ENCODE measurements at regions not wholly inside any gene's neighbourhood (a gene's known extent, or its start where the extent isn't known, plus 50 kb on each side); places are given as distances from the start of the nearest gene placed in this dataset.

- H3K4me1 ChIP-seq (ENCODE audit: control insufficient read depth, insufficient read depth, low read length), result no peaks in the 10 kb centered on the region
- H3K4me2 ChIP-seq (ENCODE audit: low read depth, low read length), result no peak overlapping the region
- dilution Hi-C loops (cut with HindIII; ENCODE audit: low sequenced_read_pairs, unreplicated experiment), result no loop called here
- no peak overlapping the region for H2AK9ac ChIP-seq (replicated peaks; ENCODE audit: low read depth, low read length, poor library complexity)
- H4K91ac ChIP-seq (ENCODE audit: insufficient read depth, low read depth, low read length), result no peak overlapping the region
- BruUV-seq (replicated peaks), result no TSS peak
- H3K4me3 ChIP-seq (ENCODE audit: insufficient read depth, low read depth, low read length), result no peak overlapping the region
- H3K79me1 ChIP-seq (ENCODE audit: low read depth in 1 of 2, low read length in 2 of 2), result no peaks in the 10 kb centered on the region
- no peak overlapping the region for H4K5ac ChIP-seq (ENCODE audit: low read depth, low read length)
- intact Hi-C loops (cut with micrococcal nuclease), result no loop called here
- ChIA-PET POLR2A (ENCODE audit: unreplicated experiment) (no interaction called here), CTCF (no interaction called here)
- TF ChIP-seq CHD1 (IDR thresholded peaks at IDR 0.05; ENCODE audit: low read depth, low read length) (no peak), RFX5 (IDR thresholded peaks at IDR 0.05; ENCODE audit: low read depth, low read length) (no peak), SMC3 (IDR thresholded peaks at IDR 0.05; ENCODE audit: low read depth, low read length) (no peak), RAD21 (IDR thresholded peaks at IDR 0.05; ENCODE audit: low read length) (no peak), MAFK (IDR thresholded peaks at IDR 0.05; ENCODE audit: low read depth, low read length) (no peak), FOS (IDR thresholded peaks at IDR 0.05; ENCODE audit: low read depth, low read length) (no peak), ELK1 (IDR thresholded peaks at IDR 0.05; ENCODE audit: borderline replicate concordance, low read depth, low read length) (no peak), MAZ (IDR thresholded peaks at IDR 0.05; ENCODE audit: borderline replicate concordance, low read depth, low read length) (no peak)
- no peak overlapping the region for H3K9ac ChIP-seq (ENCODE audit: low read depth, low read length)
- no peak overlapping the region for H2AK5ac ChIP-seq (ENCODE audit: low read depth, low read length)
- in situ Hi-C loops (cut with MboI; ENCODE audit: low sequenced_read_pairs), result no loop called here
- no peak overlapping the region for H3K23ac ChIP-seq (ENCODE audit: low read depth, low read length)
- H3K9me3 ChIP-seq (ENCODE audit: control insufficient read depth, insufficient read depth, low read length), result 0 out of 2 replicates have a peak, but pooled peaks cover 2% of the 10 kb centered on the region
- DNase-seq (no peak), ATAC-seq (ENCODE audit: low read depth) (no peak)
- no peak overlapping the region for H2BK15ac ChIP-seq (ENCODE audit: low read depth, low read length)
- H3K4ac ChIP-seq (ENCODE audit: low read depth, low read length), result no peak overlapping the region
- H4K8ac ChIP-seq (ENCODE audit: low read depth in 2 of 2, low read length in 2 of 2), result no peak overlapping the region
- no peaks in the 10 kb centered on the region for H4K20me1 ChIP-seq (ENCODE audit: insufficient read depth, low read length)
- no peak overlapping the region for H3K14ac ChIP-seq (replicated peaks; ENCODE audit: low read depth, low read length)
- no peak overlapping the region for H2BK20ac ChIP-seq (ENCODE audit: low read depth, low read length)
- no peaks in the 10 kb centered on the region for H3K9me1 ChIP-seq (ENCODE audit: insufficient read depth, low read length)
- no CpG with 5 or more reads among the region's 4 CpGs for WGBS, 2 experiments (ENCODE audit: extremely low coverage in 2 of 2, insufficient read length in 1 of 2)
- H2BK5ac ChIP-seq (ENCODE audit: low read depth, low read length, poor library complexity, severe bottlenecking), result no peak overlapping the region
- H3K56ac ChIP-seq (ENCODE audit: extremely low read depth, insufficient read depth, low read length), result no peak overlapping the region
- H3K18ac ChIP-seq (ENCODE audit: low read depth, low read length), result no peak overlapping the region
- no peaks in the 10 kb centered on the region for H3K36me3 ChIP-seq (ENCODE audit: control insufficient read depth, insufficient read depth, low read length)
- H2BK120ac ChIP-seq (ENCODE audit: low read depth, low read length), result no peak overlapping the region
- no peak overlapping the region for H2AFZ ChIP-seq (replicated peaks; ENCODE audit: low read length, poor library complexity)
- H3K27me3 ChIP-seq (ENCODE audit: control insufficient read depth, insufficient read depth, low read length), result peaks cover 14% of the 10 kb centered on the region
- no peak overlapping the region for H3K27ac ChIP-seq (ENCODE audit: insufficient read depth, low read length)
Measured at GRCh38 chr3:72203105-72203504, 418.2 kb upstream of the PROK2 start.

Data from IMR-90 (cell line).